ENCODE measurements at regions not wholly inside any gene's neighbourhood (a gene's known extent, or its start where the extent isn't known, plus 50 kb on each side); places are given as distances from the start of the nearest gene placed in this dataset.

DNA sequence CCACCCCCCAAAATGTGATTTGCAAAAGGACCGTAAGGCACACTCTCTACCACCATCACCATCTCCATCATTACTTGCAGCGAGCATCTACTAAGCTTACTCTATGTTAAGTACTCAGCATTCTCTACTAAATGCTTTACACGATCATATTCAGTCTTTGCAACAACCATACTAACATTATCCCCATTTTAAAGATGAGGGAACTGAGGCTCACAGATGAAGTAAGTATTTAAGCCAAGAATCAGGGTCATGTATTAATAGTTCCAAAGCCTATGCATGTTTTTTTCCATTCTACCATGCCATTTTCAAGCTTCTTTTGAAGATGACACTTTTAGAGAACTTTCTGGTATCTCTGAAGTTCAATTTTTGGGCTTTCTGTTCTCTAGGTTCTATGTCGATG is 121.7 kb upstream of the ANKRD55 start:
- TF ChIP-seq CTCF (conservative IDR thresholded peaks at IDR 0.05; ENCODE audit: low read depth, low read length) = no peak
- H3K4me3 ChIP-seq (ENCODE audit: low read depth, low read length) = no peak overlapping the region
- no peak for DNase-seq (ENCODE audit: low read depth)

- no peak for TF ChIP-seq CTCF (conservative IDR thresholded peaks at IDR 0.05; ENCODE audit: low read depth, low read length)
- DNase-seq (ENCODE audit: low read depth) = no peak
- H3K4me3 ChIP-seq (ENCODE audit: low read depth, low read length) = no peak overlapping the region
Measured at GRCh38 chr5:56352808-56353590, 119.9 kb upstream of the ANKRD55 start.

DNA sequence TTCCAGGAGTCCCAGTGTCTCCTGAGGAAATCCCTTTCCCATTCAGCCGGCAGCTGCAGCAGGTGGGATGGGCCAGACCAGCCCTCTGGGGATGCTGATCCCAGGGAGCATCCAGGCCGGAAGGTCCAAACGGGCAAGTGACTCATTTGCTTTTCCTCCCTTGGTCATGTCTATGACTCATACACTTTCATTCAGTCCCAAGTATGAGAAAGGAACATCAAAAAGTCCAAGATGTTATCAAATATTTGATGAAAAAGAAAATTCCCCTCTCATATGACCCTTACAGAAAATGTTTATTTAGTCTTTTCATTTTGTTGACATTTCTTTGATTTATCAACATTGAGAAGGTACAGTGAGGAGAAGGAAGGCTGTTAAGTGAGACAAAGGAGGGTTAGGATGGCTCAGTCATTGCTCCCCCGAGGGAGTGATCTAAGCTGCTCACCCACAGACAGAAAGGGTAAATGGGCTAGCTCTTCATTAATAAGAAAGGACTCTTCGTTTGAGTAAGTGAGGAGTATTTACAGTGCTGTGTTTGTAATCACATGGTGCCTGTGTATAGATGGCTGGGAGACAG is 117.6 kb upstream of the ANKRD55 start:
- H3K4me3 ChIP-seq (ENCODE audit: low read depth, low read length) = no peak overlapping the region
- peak; percentile 63 for DNase-seq (ENCODE audit: low read depth)
- TF ChIP-seq CTCF (conservative IDR thresholded peaks at IDR 0.05; ENCODE audit: low read depth, low read length) = no peak

DNA sequence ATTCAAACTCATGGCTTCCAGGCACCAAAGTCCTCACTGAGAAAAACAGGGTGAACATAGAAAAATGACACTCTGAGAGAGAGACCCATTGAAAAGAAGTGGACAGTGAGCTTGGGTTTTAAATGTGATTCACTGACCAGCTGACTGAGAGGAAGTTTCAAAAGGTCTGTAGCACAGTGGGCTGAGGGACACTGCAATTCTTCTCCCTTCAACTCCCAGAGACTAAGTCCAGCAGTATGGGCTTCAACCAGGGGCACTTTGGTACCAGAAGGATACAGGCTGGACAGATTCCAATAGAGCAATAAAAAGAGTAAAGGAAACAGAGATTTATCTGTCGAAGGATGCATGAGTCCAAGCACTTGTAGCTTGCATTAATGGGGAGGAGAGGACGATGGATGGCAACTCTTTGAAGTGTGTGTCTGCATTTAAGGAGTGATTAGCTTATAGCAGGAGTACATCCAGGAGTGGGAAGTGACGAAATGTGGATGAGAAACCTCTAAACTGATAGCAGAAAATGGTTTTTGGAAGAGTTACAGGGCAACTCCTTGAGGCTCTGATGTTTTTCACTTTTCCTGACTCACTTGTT is 117.0 kb upstream of the ANKRD55 start:
- TF ChIP-seq CTCF (conservative IDR thresholded peaks at IDR 0.05; ENCODE audit: low read depth, low read length) = no peak
- no peak overlapping the region for H3K4me3 ChIP-seq (ENCODE audit: low read depth, low read length)
- peak; percentile 20 for DNase-seq (ENCODE audit: low read depth)

GRCh38 chr5:56349461-56349860 is 116.3 kb upstream of the ANKRD55 start:
- no peak for DNase-seq (ENCODE audit: low read depth)
- TF ChIP-seq CTCF (conservative IDR thresholded peaks at IDR 0.05; ENCODE audit: low read depth, low read length) = no peak
- no peak overlapping the region for H3K4me3 ChIP-seq (ENCODE audit: low read depth, low read length)

DNA sequence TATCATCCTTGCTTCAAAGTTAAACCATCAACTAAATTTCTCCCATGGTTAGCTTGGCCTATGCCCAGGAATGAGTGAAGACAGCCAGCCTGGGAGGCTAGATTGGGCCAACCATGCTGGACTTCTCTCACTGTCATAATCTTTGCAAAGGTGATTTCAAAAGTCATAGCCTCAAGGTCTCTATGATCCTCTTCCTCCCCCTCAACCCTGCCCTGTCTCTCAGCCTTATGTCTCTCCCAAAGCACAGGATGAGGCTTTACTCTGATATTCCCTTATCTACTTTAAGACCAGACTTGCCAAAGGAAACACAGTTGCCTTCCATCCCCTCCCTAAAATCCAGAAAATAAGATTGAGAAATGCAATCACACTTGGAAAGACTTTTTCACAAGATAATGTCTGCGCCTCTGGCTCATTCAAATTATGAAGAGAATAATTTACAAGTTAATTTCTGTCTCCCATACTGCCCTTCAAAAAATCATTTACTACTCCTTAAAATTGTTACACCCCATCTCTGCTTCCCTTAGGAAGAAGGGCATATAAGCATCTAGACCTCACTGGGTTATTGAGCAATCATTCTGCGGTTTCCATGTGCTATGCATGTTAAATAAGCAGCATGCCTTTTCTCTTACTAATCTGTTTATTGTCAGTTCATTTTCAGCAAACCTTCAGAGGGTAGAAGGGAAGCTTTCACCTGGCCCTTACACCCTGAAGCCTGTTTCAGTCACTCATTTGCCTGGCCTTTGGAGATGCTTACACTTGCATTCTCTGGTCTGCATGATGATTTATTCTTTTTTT is 113.8 kb upstream of the ANKRD55 start:
- no peak for TF ChIP-seq CTCF (conservative IDR thresholded peaks at IDR 0.05; ENCODE audit: low read depth, low read length)
- DNase-seq (ENCODE audit: low read depth) = peak; percentile 97
- no peak overlapping the region for H3K4me3 ChIP-seq (ENCODE audit: low read depth, low read length)
